Keratinocyte (primary cell): ENCODE measurements at regions not wholly inside any gene's neighbourhood (a gene's known extent, or its start where the extent isn't known, plus 50 kb on each side); places are given as distances from the start of the nearest gene placed in this dataset.

ENCODE experiments used
- DNase-seq: peaks from one replicate; pipeline ENCODE4 v3.0.0-alpha.2; 2011; ENCODE audit warnings: low read depth, missing footprints, low spot score
- FAIRE-seq: peaks from 2 replicates; lab custom pipeline; 2011; peaks lifted over from hg19 to GRCh38; lab: Jason Lieb, UNC
- H2AFZ ChIP-seq: 2 replicates; pipeline ENCODE4 v1.6.0; 2012; ENCODE audit warnings: low read length, control low read depth, inconsistent platforms; ENCODE audit not compliant: control insufficient read depth
- H3K27ac ChIP-seq: 2 replicates; pipeline ENCODE4 v1.5.1; 2011; ENCODE audit warnings: low read length; ENCODE audit not compliant: control insufficient read depth, insufficient read depth
- H3K27me3 ChIP-seq: 3 replicates; pipeline ENCODE4 v1.6.0; 2011; ENCODE audit warnings: low read length; ENCODE audit not compliant: control insufficient read depth, insufficient read depth; ENCODE audit errors: extremely low read depth
- H3K36me3 ChIP-seq, 2 experiments: 2 replicates in 1 of 2; 3 replicates in 1 of 2; pipeline ENCODE4 v1.5.1; 2011; ENCODE audit warnings: low read length in 2 of 2, mild to moderate bottlenecking in 1 of 2; ENCODE audit not compliant: control insufficient read depth in 2 of 2, insufficient read depth in 2 of 2; ENCODE audit errors: extremely low read depth in 1 of 2
- H3K4me1 ChIP-seq: 3 replicates; pipeline ENCODE4 v1.5.1; 2011; ENCODE audit warnings: low read length; ENCODE audit not compliant: control insufficient read depth, insufficient read depth; ENCODE audit errors: extremely low read depth
- H3K4me2 ChIP-seq: 3 replicates; pipeline ENCODE4 v1.6.0; 2011; ENCODE audit warnings: low read depth, low read length; ENCODE audit not compliant: control insufficient read depth, insufficient read depth; ENCODE audit errors: extremely low read depth
- H3K4me3 ChIP-seq, 3 experiments: fragments of 200-600 bp in 1 of 3; sonication (generic) in 1 of 3; 2 replicates in 2 of 3; 3 replicates in 1 of 3; pipeline ENCODE4 v1.5.1; 2011 to 2016; ENCODE audit warnings: low read length in 3 of 3, mild to moderate bottlenecking in 3 of 3, control low read depth in 2 of 3, inconsistent platforms in 1 of 3, low read depth in 1 of 3, mixed read lengths in 1 of 3, mixed run types in 1 of 3, moderate library complexity in 1 of 3; ENCODE audit not compliant: control insufficient read depth in 2 of 3, insufficient read depth in 2 of 3; ENCODE audit errors: extremely low read depth in 1 of 3
- H3K79me2 ChIP-seq: 2 replicates; pipeline ENCODE4 v1.6.0; 2012; ENCODE audit warnings: low read length; ENCODE audit not compliant: control insufficient read depth, insufficient read depth
- H3K9ac ChIP-seq: 3 replicates; pipeline ENCODE4 v1.6.0; 2011; ENCODE audit warnings: low read length; ENCODE audit not compliant: control insufficient read depth, insufficient read depth; ENCODE audit errors: extremely low read depth
- H3K9me1 ChIP-seq: 3 replicates; pipeline ENCODE4 v1.6.0; 2011; ENCODE audit warnings: low read length; ENCODE audit not compliant: control insufficient read depth, insufficient read depth; ENCODE audit errors: extremely low read depth
- H3K9me3 ChIP-seq: 2 replicates; pipeline ENCODE4 v1.5.1; 2012; ENCODE audit warnings: low read depth, low read length; ENCODE audit not compliant: control insufficient read depth
- H4K20me1 ChIP-seq: 3 replicates; pipeline ENCODE4 v1.6.0; 2011; ENCODE audit warnings: low read length; ENCODE audit not compliant: control insufficient read depth, insufficient read depth; ENCODE audit errors: extremely low read depth
- CTCF ChIP-seq, 3 experiments: IDR thresholded peaks in 1 of 3; conservative IDR thresholded peaks in 1 of 3; optimal IDR thresholded peaks in 1 of 3; 2 replicates in 2 of 3; 3 replicates in 1 of 3; pipeline versions ENCODE3 to v1.5.1; 2011; ENCODE audit warnings: low read length in 3 of 3, mild to moderate bottlenecking in 3 of 3, moderate library complexity in 2 of 3, control low read depth in 1 of 3, inconsistent platforms in 1 of 3; ENCODE audit not compliant: insufficient read depth in 2 of 3; ENCODE audit errors: extremely low read depth in 1 of 3
- EZH2 ChIP-seq: IDR thresholded peaks from one replicate; pipeline ENCODE4 v1.6.1; 2012; ENCODE audit warnings: inconsistent platforms, mild to moderate bottlenecking, low read length, moderate library complexity
- dilution Hi-C: fragments of 300-500 bp; cut with MboI; formaldehyde crosslinking; loops from one replicate; pipeline ENCODE4 v1.7.0; 2020; ENCODE audit warnings: low sequenced_read_pairs; ENCODE audit not compliant: extremely low pct_ligation_motif_present

- DNase-seq (no peak), FAIRE-seq (no peak)
- H3K79me2 ChIP-seq: no peaks in the 10 kb centered on the region
- no peak overlapping the region for H3K4me3 ChIP-seq
- no peaks in the 10 kb centered on the region for H3K27me3 ChIP-seq
- no peak overlapping the region for H3K27ac ChIP-seq
- no peak overlapping the region for H3K9ac ChIP-seq
- no peaks in the 10 kb centered on the region for H3K9me3 ChIP-seq
- no peaks in the 10 kb centered on the region for H3K36me3 ChIP-seq
- H2AFZ ChIP-seq: no peak overlapping the region
- no peaks in the 10 kb centered on the region for H3K9me1 ChIP-seq
- TF ChIP-seq CTCF (optimal IDR thresholded peaks at IDR 0.05 in 1 of 3, IDR thresholded peaks at IDR 0.05 in 1 of 3, conservative IDR thresholded peaks at IDR 0.05 in 1 of 3; ENCODE audit: extremely low read depth in 1 of 3, insufficient read depth in 2 of 3, low read length in 3 of 3) (no peak), EZH2 (no peak)
- no peak overlapping the region for H3K4me2 ChIP-seq
- dilution Hi-C loops: no loop called here
- no peaks in the 10 kb centered on the region for H4K20me1 ChIP-seq
- no peaks in the 10 kb centered on the region for H3K4me1 ChIP-seq
Measured at GRCh38 chr2:144859716-144860115, 339.8 kb upstream of the ZEB2 start.

GRCh38 chr2:144858211-144858610 is 338.3 kb upstream of the ZEB2 start:
- TF ChIP-seq EZH2: no peak
- TF ChIP-seq CTCF (optimal IDR thresholded peaks at IDR 0.05 in 1 of 3, IDR thresholded peaks at IDR 0.05 in 1 of 3, conservative IDR thresholded peaks at IDR 0.05 in 1 of 3; ENCODE audit: extremely low read depth in 1 of 3, insufficient read depth in 2 of 3, low read length in 3 of 3): no peak
- dilution Hi-C loops: no loop called here

More at GRCh38 chr2:144858211-144858610, 338.3 kb upstream of the ZEB2 start:
- Histone ChIP-seq H3K9me1 (no peaks in the 10 kb centered on the region), H3K9me3 (no peaks in the 10 kb centered on the region), H3K4me3 (no peak overlapping the region), H4K20me1 (no peaks in the 10 kb centered on the region), H3K36me3 (no peaks in the 10 kb centered on the region), H2AFZ (no peak overlapping the region), H3K4me2 (no peak overlapping the region), H3K9ac (no peak overlapping the region), H3K27me3 (no peaks in the 10 kb centered on the region), H3K4me1 (no peaks in the 10 kb centered on the region), H3K27ac (no peak overlapping the region), H3K79me2 (no peaks in the 10 kb centered on the region)
- DNase-seq (no peak), FAIRE-seq (no peak)
